Cardiac fibroblast (primary cell): ENCODE measurements at regions not wholly inside any gene's neighbourhood (a gene's known extent, or its start where the extent isn't known, plus 50 kb on each side); places are given as distances from the start of the nearest gene placed in this dataset.
"Not testable (repeated sequence)": the region's sequence is repeated elsewhere in the genome, so short reads cannot be mapped to it uniquely, and the experiment has no call there.

Source experiments
- DNase-seq, 2 donors: peaks; one replicate each; pipeline versions ENCODE4 v3.0.0 to v3.0.0-alpha.2; 2010; ENCODE audit warnings: low read depth in 2 of 2
- H3K4me3 ChIP-seq, 2 donors: replicated peaks in 1 of 2; 1 replicate in 1 of 2; 2 replicates in 1 of 2; pipeline ENCODE4 v1.5.1; 2011; ENCODE audit warnings: low read depth in 2 of 2, low read length in 2 of 2, mild to moderate bottlenecking in 2 of 2, moderate library complexity in 1 of 2
- CTCF ChIP-seq: IDR thresholded peaks from one replicate; pipeline ENCODE4 v1.5.1; 2011; ENCODE audit warnings: low read depth, mild to moderate bottlenecking, low read length, inconsistent platforms

GRCh38 chrX:10988653-10989052, 122.5 kb upstream of the HCCS start:
- no peak for TF ChIP-seq CTCF
- H3K4me3 ChIP-seq = no peak overlapping the region
- DNase-seq = no peak

- peak in 1 of 2 donors; percentile 5 for DNase-seq
- H3K4me3 ChIP-seq = no peak overlapping the region
- no peak for TF ChIP-seq CTCF
Observed at GRCh38 chrX:10989386-10989785, 121.7 kb upstream of the HCCS start.

GRCh38 chrX:10990418-10990817, 120.7 kb upstream of the HCCS start:
- DNase-seq = no peak
- no peak for TF ChIP-seq CTCF
- H3K4me3 ChIP-seq = no peak overlapping the region

- no peak for DNase-seq
- no peak for TF ChIP-seq CTCF
Observed at GRCh38 chrX:10990976-10991375, 120.2 kb upstream of the HCCS start.

GRCh38 chrX:10992110-10992509, 119.0 kb upstream of the HCCS start:
- H3K4me3 ChIP-seq = no peak overlapping the region
- no peak for DNase-seq
- no peak for TF ChIP-seq CTCF

More at GRCh38 chrX:10990976-10991375, 120.2 kb upstream of the HCCS start:
- H3K4me3 ChIP-seq = no peak overlapping the region

GRCh38 chrX:11007076-11007475, 104.1 kb upstream of the HCCS start:
- H3K4me3 ChIP-seq, DNase-seq: not testable (repeated sequence)

GRCh38 chrX:11010476-11010875, 100.7 kb upstream of the HCCS start:
- no peak for TF ChIP-seq CTCF
- DNase-seq = peak in 1 of 2 donors; percentile 47
- no peak overlapping the region for H3K4me3 ChIP-seq
